Colonic mucosa (tissue), 4 donors: ENCODE measurements at regions not wholly inside any gene's neighbourhood (a gene's known extent, or its start where the extent isn't known, plus 50 kb on each side); places are given as distances from the start of the nearest gene placed in this dataset.

Experiments used
- DNase-seq: peaks from one replicate; pipeline ENCODE4 v3.0.0-alpha.2; 2020
- H3K27ac ChIP-seq: fragments of 200-600 bp; one replicate; pipeline ENCODE4 v1.8.0; 2021
- H3K27me3 ChIP-seq: fragments of 200-600 bp; one replicate; pipeline ENCODE4 v1.8.0; 2021
- H3K36me3 ChIP-seq: fragments of 200-600 bp; one replicate; pipeline ENCODE4 v1.8.0; 2021
- H3K4me1 ChIP-seq: fragments of 200-600 bp; one replicate; pipeline ENCODE4 v1.8.0; 2021; ENCODE audit warnings: mild to moderate bottlenecking
- H3K4me3 ChIP-seq: fragments of 200-600 bp; one replicate; pipeline ENCODE4 v1.8.0; 2021
- H3K9ac ChIP-seq, 2 donors: one replicate each; pipeline ENCODE4 v1.7.0; 2013; ENCODE audit warnings: control low read depth in 2 of 2, low read depth in 2 of 2, low read length in 2 of 2
- H3K9me3 ChIP-seq: fragments of 200-600 bp; one replicate; pipeline ENCODE4 v1.8.0; 2021
- CTCF ChIP-seq: fragments of 200-600 bp; IDR thresholded peaks from one replicate; pipeline ENCODE4 v1.8.0; 2022; ENCODE audit warnings: antibody characterized with exemption, mild to moderate bottlenecking
- intact Hi-C: fragments of 100-400 bp; cut with DNase I; formaldehyde crosslinking; loops from one replicate; pipeline ENCODE4 v1.14.1; 2022
- donor health status: healthy.
- donor health status: DM: no; HTN: no; CAD: no.
- donor health status: DM: no; HTN: no; CAD: no.

GRCh38 chr10:78433076-78433595 is 399.5 kb downstream of the RPS24 start:
- no peak for DNase-seq
- Histone ChIP-seq H3K9ac (no peak overlapping the region), H3K4me3 (no peak overlapping the region), H3K9me3 (no peaks in the 10 kb centered on the region), H3K27me3 (no peaks in the 10 kb centered on the region), H3K27ac (no peak overlapping the region), H3K36me3 (no peaks in the 10 kb centered on the region), H3K4me1 (no peaks in the 10 kb centered on the region)
- intact Hi-C loops, result no loop called here
- TF ChIP-seq CTCF, result no peak

- H3K4me1 ChIP-seq, result no peaks in the 10 kb centered on the region
- H3K9ac ChIP-seq, result no peak overlapping the region
- H3K27me3 ChIP-seq, result no peaks in the 10 kb centered on the region
- H3K27ac ChIP-seq, result no peak overlapping the region
- intact Hi-C loops, result no loop called here
- no peak overlapping the region for H3K4me3 ChIP-seq
- no peaks in the 10 kb centered on the region for H3K9me3 ChIP-seq
- no peak for TF ChIP-seq CTCF
- DNase-seq, result no peak
- no peaks in the 10 kb centered on the region for H3K36me3 ChIP-seq
These were observed 400.3 kb downstream of the RPS24 start for GRCh38 chr10:78433766-78434535.

GRCh38 chr10:78434886-78435285 is 401.2 kb downstream of the RPS24 start:
- no peak for TF ChIP-seq CTCF
- H3K4me1 ChIP-seq, result no peaks in the 10 kb centered on the region
- DNase-seq, result no peak
- H3K9ac ChIP-seq, result no peak overlapping the region
- no peaks in the 10 kb centered on the region for H3K9me3 ChIP-seq
- no peak overlapping the region for H3K27ac ChIP-seq
- no peaks in the 10 kb centered on the region for H3K36me3 ChIP-seq
- no peaks in the 10 kb centered on the region for H3K27me3 ChIP-seq
- intact Hi-C loops, result no loop called here
- H3K4me3 ChIP-seq, result no peak overlapping the region

- H3K4me1 ChIP-seq, result no peaks in the 10 kb centered on the region
- DNase-seq, result no peak
- TF ChIP-seq CTCF, result no peak
- H3K36me3 ChIP-seq, result no peaks in the 10 kb centered on the region
- intact Hi-C loops, result no loop called here
- no peaks in the 10 kb centered on the region for H3K27me3 ChIP-seq
- H3K4me3 ChIP-seq, result no peak overlapping the region
- no peak overlapping the region for H3K9ac ChIP-seq
- H3K27ac ChIP-seq, result no peak overlapping the region
- H3K9me3 ChIP-seq, result no peaks in the 10 kb centered on the region
These were observed 402.0 kb downstream of the RPS24 start for GRCh38 chr10:78435484-78436221.

DNA sequence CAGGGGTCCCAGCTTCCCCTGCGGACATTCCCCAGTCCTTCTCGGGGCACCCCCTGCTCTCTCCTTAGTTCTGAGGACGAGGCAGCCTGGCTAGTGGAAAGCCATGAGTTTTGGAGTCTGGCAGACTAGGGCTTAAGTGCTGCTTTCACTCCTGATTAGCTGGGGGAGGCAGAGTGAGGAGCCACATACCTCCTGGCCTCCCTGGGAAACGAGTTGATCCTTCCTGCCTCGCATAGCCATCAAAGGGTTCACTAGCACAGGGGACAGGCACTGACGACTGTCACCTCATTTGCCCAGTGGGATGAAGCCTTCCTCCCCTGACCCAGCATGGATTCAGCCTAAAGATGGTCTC is 402.5 kb downstream of the RPS24 start:
- Histone ChIP-seq H3K9ac (no peak overlapping the region), H3K4me1 (no peaks in the 10 kb centered on the region), H3K4me3 (no peak overlapping the region), H3K36me3 (no peaks in the 10 kb centered on the region), H3K9me3 (no peaks in the 10 kb centered on the region), H3K27ac (no peak overlapping the region), H3K27me3 (no peaks in the 10 kb centered on the region)
- intact Hi-C loops, result no loop called here
- DNase-seq, result no peak
- TF ChIP-seq CTCF, result no peak
